Transverse colon (tissue), 3 donors: ENCODE measurements at regions not wholly inside any gene's neighbourhood (a gene's known extent, or its start where the extent isn't known, plus 50 kb on each side); places are given as distances from the start of the nearest gene placed in this dataset.

Experiments used
- EP300 ChIP-seq: sonication (generic); formaldehyde crosslinking; IDR thresholded peaks from one replicate; pipeline ENCODE4 v1.6.1; 2017; ENCODE audit warnings: antibody characterized with exemption, low read depth
- POLR2A ChIP-seq: fragments of 450-650 bp; IDR thresholded peaks from one replicate; pipeline ENCODE4 v1.6.1; 2016; ENCODE audit warnings: antibody characterized with exemption, mild to moderate bottlenecking, moderate library complexity
- TF ChIP-seq, protein P1 (sequence below), 5 experiments: fragments of 200-600 bp in 3 of 5; fragments of 450-650 bp in 2 of 5; sonication (generic) in 3 of 5; IDR thresholded peaks; 1 replicate in 2 of 5; 2 replicates in 3 of 5; pipeline ENCODE4 v1.5.1; 2016 to 2017; ENCODE audit warnings: antibody characterized with exemption in 5 of 5, inconsistent platforms in 3 of 5, mild to moderate bottlenecking in 2 of 5, moderate library complexity in 1 of 5

GRCh38 chr20:40491009-40491590, 197.9 kb downstream of the MAFB start:
- TF ChIP-seq POLR2A (no peak), EP300 (no peak)
- TF ChIP-seq, protein P1, sequence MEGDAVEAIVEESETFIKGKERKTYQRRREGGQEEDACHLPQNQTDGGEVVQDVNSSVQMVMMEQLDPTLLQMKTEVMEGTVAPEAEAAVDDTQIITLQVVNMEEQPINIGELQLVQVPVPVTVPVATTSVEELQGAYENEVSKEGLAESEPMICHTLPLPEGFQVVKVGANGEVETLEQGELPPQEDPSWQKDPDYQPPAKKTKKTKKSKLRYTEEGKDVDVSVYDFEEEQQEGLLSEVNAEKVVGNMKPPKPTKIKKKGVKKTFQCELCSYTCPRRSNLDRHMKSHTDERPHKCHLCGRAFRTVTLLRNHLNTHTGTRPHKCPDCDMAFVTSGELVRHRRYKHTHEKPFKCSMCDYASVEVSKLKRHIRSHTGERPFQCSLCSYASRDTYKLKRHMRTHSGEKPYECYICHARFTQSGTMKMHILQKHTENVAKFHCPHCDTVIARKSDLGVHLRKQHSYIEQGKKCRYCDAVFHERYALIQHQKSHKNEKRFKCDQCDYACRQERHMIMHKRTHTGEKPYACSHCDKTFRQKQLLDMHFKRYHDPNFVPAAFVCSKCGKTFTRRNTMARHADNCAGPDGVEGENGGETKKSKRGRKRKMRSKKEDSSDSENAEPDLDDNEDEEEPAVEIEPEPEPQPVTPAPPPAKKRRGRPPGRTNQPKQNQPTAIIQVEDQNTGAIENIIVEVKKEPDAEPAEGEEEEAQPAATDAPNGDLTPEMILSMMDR (IDR thresholded peaks at IDR 0.05): no peak
